SK-N-SH treated with all-trans-retinoic acid at 6 μM for 48 hours (cell line): ENCODE measurements at regions not wholly inside any gene's neighbourhood (a gene's known extent, or its start where the extent isn't known, plus 50 kb on each side); places are given as distances from the start of the nearest gene placed in this dataset.

Experiments
- ATAC-seq: fragments of 200-7000 bp; cut with Tn5 transposase; 3 replicates; pipeline ENCODE4 v1.9.1; 2020; ENCODE audit warnings: mild to moderate bottlenecking, moderate library complexity
- ARNTL ChIP-seq: fragments of 450-650 bp; formaldehyde crosslinking; IDR thresholded peaks from 2 replicates; pipeline ENCODE4 v1.5.0; 2020; ENCODE audit warnings: low read depth, mild to moderate bottlenecking, moderate library complexity, borderline replicate concordance
- BACH2 ChIP-seq: fragments of 250-450 bp; sonication (Bioruptor Pico); IDR thresholded peaks from 2 replicates; pipeline ENCODE4 v1.9.0; 2021; ENCODE audit warnings: mild to moderate bottlenecking, borderline replicate concordance
- CSDC2 ChIP-seq: fragments of 250-450 bp; sonication (Bioruptor Pico); IDR thresholded peaks from 2 replicates; pipeline ENCODE4 v1.5.0; 2020; ENCODE audit warnings: mild to moderate bottlenecking, moderate library complexity
- ESRRG ChIP-seq: fragments of 250-450 bp; sonication (Bioruptor Pico); IDR thresholded peaks from 2 replicates; pipeline ENCODE4 v1.6.1; 2021; ENCODE audit warnings: mild to moderate bottlenecking
- GLIS3 ChIP-seq: fragments of 250-450 bp; sonication (Bioruptor Pico); IDR thresholded peaks from 2 replicates; pipeline ENCODE4 v1.5.0; 2020; ENCODE audit warnings: mild to moderate bottlenecking, moderate library complexity
- ISL1 ChIP-seq: fragments of 250-450 bp; sonication (Bioruptor Pico); IDR thresholded peaks from 2 replicates; pipeline ENCODE4 v2.1.2; 2022; ENCODE audit warnings: mild to moderate bottlenecking, moderate library complexity
- OSR1 ChIP-seq: fragments of 250-450 bp; sonication (Bioruptor Pico); IDR thresholded peaks from 2 replicates; pipeline ENCODE4 v1.8.0; 2022; ENCODE audit warnings: moderate library complexity, mild to moderate bottlenecking, inconsistent platforms
- RARB ChIP-seq: fragments of 250-450 bp; sonication (Bioruptor Pico); IDR thresholded peaks from 2 replicates; pipeline ENCODE4 v1.8.0; 2021; ENCODE audit warnings: mild to moderate bottlenecking, moderate library complexity
- SNAI2 ChIP-seq: fragments of 250-450 bp; sonication (Bioruptor Pico); IDR thresholded peaks from 2 replicates; pipeline ENCODE4 v1.5.0; 2020; ENCODE audit warnings: mild to moderate bottlenecking, moderate library complexity
- TCF4 ChIP-seq: fragments of 250-450 bp; sonication (Bioruptor Pico); IDR thresholded peaks from 2 replicates; pipeline ENCODE4 v1.8.0; 2021; ENCODE audit warnings: mild to moderate bottlenecking, moderate library complexity, borderline replicate concordance
- TOX ChIP-seq: fragments of 250-450 bp; sonication (Bioruptor Pico); IDR thresholded peaks from 2 replicates; pipeline ENCODE4 v1.8.0; 2021; ENCODE audit warnings: mild to moderate bottlenecking, moderate library complexity, borderline replicate concordance
- ZC3H10 ChIP-seq: fragments of 250-450 bp; sonication (Bioruptor Pico); IDR thresholded peaks from 2 replicates; pipeline ENCODE4 v1.5.1; 2021; ENCODE audit warnings: mild to moderate bottlenecking, moderate library complexity
- ZFP3 ChIP-seq: fragments of 250-450 bp; sonication (Bioruptor Pico); IDR thresholded peaks from 2 replicates; pipeline ENCODE4 v1.5.0; 2020; ENCODE audit warnings: mild to moderate bottlenecking, moderate library complexity
- ZFP30 ChIP-seq: fragments of 450-650 bp; formaldehyde crosslinking; IDR thresholded peaks from 2 replicates; pipeline ENCODE4 v1.5.0; 2022; ENCODE audit warnings: mild to moderate bottlenecking, moderate library complexity
- ZNF565 ChIP-seq: fragments of 450-650 bp; formaldehyde crosslinking; conservative IDR thresholded peaks from 2 replicates; pipeline ENCODE4 v1.5.0; 2020; ENCODE audit warnings: low read depth, mild to moderate bottlenecking, moderate library complexity
- ZNF70 ChIP-seq: fragments of 450-650 bp; formaldehyde crosslinking; IDR thresholded peaks from 2 replicates; pipeline ENCODE4 v1.5.0; 2020; ENCODE audit warnings: mild to moderate bottlenecking, moderate library complexity
- ZNF8 ChIP-seq: fragments of 450-650 bp; formaldehyde crosslinking; IDR thresholded peaks from 2 replicates; pipeline ENCODE4 v1.5.0; 2020; ENCODE audit warnings: mild to moderate bottlenecking, moderate library complexity
- TF ChIP-seq, protein P1 (sequence below): fragments of 250-450 bp; sonication (Bioruptor Pico); IDR thresholded peaks from 2 replicates; pipeline ENCODE4 v1.8.0; 2020; ENCODE audit warnings: mild to moderate bottlenecking, moderate library complexity, borderline replicate concordance
- TF ChIP-seq, protein P2 (sequence below): fragments of 250-450 bp; sonication (Bioruptor Pico); IDR thresholded peaks from 2 replicates; pipeline ENCODE4 v1.8.0; 2021; ENCODE audit warnings: low read depth, mild to moderate bottlenecking, moderate library complexity, borderline replicate concordance
- TF ChIP-seq, protein P3 (sequence below): fragments of 250-450 bp; sonication (Bioruptor Pico); IDR thresholded peaks from 2 replicates; pipeline ENCODE4 v1.5.0; 2020; ENCODE audit warnings: mild to moderate bottlenecking, moderate library complexity
- TF ChIP-seq, protein P4 (sequence below): fragments of 250-450 bp; sonication (Bioruptor Pico); IDR thresholded peaks from 2 replicates; pipeline ENCODE4 v1.5.1; 2020; ENCODE audit warnings: low read depth, mild to moderate bottlenecking, moderate library complexity

DNA sequence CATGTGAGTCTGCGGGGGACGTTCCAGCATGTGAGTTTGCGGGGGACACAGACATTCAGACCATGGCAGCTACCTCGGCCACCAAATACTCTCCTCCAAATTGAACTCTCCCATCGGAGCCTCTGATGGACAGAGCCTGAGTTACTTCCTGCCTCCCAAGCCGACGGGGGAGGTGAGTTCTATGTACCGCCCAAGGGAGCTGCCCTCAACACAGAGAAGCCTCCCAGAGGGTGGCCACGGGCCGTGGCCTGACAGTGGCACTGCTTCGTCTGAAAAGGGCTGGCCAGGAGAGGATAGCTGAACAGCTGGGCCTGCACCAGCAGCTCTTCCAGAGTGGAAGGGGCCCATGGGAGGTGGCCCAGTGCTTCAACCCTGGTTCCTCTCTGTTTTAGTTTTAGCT lies 274.5 kb upstream of the PPP2R2D start:
- no peak for ATAC-seq
- TF ChIP-seq ESRRG (CRISPR knock-in tag) (no peak), ZNF565 (CRISPR knock-in tag) (no peak), ISL1 (CRISPR knock-in tag) (no peak), ZFP30 (CRISPR knock-in tag) (no peak), RARB (no peak), CSDC2 (no peak)
- TF ChIP-seq, protein P1, sequence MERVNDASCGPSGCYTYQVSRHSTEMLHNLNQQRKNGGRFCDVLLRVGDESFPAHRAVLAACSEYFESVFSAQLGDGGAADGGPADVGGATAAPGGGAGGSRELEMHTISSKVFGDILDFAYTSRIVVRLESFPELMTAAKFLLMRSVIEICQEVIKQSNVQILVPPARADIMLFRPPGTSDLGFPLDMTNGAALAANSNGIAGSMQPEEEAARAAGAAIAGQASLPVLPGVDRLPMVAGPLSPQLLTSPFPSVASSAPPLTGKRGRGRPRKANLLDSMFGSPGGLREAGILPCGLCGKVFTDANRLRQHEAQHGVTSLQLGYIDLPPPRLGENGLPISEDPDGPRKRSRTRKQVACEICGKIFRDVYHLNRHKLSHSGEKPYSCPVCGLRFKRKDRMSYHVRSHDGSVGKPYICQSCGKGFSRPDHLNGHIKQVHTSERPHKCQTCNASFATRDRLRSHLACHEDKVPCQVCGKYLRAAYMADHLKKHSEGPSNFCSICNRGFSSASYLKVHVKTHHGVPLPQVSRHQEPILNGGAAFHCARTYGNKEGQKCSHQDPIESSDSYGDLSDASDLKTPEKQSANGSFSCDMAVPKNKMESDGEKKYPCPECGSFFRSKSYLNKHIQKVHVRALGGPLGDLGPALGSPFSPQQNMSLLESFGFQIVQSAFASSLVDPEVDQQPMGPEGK (CRISPR knock-in tag), result no peak
- TF ChIP-seq, protein P2, sequence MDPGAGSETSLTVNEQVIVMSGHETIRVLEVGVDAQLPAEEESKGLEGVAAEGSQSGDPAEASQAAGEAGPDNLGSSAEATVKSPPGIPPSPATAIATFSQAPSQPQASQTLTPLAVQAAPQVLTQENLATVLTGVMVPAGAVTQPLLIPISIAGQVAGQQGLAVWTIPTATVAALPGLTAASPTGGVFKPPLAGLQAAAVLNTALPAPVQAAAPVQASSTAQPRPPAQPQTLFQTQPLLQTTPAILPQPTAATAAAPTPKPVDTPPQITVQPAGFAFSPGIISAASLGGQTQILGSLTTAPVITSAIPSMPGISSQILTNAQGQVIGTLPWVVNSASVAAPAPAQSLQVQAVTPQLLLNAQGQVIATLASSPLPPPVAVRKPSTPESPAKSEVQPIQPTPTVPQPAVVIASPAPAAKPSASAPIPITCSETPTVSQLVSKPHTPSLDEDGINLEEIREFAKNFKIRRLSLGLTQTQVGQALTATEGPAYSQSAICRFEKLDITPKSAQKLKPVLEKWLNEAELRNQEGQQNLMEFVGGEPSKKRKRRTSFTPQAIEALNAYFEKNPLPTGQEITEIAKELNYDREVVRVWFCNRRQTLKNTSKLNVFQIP (CRISPR knock-in tag), result no peak
- TF ChIP-seq, protein P3, sequence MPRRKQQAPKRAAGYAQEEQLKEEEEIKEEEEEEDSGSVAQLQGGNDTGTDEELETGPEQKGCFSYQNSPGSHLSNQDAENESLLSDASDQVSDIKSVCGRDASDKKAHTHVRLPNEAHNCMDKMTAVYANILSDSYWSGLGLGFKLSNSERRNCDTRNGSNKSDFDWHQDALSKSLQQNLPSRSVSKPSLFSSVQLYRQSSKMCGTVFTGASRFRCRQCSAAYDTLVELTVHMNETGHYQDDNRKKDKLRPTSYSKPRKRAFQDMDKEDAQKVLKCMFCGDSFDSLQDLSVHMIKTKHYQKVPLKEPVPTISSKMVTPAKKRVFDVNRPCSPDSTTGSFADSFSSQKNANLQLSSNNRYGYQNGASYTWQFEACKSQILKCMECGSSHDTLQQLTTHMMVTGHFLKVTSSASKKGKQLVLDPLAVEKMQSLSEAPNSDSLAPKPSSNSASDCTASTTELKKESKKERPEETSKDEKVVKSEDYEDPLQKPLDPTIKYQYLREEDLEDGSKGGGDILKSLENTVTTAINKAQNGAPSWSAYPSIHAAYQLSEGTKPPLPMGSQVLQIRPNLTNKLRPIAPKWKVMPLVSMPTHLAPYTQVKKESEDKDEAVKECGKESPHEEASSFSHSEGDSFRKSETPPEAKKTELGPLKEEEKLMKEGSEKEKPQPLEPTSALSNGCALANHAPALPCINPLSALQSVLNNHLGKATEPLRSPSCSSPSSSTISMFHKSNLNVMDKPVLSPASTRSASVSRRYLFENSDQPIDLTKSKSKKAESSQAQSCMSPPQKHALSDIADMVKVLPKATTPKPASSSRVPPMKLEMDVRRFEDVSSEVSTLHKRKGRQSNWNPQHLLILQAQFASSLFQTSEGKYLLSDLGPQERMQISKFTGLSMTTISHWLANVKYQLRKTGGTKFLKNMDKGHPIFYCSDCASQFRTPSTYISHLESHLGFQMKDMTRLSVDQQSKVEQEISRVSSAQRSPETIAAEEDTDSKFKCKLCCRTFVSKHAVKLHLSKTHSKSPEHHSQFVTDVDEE, result no peak

DNA sequence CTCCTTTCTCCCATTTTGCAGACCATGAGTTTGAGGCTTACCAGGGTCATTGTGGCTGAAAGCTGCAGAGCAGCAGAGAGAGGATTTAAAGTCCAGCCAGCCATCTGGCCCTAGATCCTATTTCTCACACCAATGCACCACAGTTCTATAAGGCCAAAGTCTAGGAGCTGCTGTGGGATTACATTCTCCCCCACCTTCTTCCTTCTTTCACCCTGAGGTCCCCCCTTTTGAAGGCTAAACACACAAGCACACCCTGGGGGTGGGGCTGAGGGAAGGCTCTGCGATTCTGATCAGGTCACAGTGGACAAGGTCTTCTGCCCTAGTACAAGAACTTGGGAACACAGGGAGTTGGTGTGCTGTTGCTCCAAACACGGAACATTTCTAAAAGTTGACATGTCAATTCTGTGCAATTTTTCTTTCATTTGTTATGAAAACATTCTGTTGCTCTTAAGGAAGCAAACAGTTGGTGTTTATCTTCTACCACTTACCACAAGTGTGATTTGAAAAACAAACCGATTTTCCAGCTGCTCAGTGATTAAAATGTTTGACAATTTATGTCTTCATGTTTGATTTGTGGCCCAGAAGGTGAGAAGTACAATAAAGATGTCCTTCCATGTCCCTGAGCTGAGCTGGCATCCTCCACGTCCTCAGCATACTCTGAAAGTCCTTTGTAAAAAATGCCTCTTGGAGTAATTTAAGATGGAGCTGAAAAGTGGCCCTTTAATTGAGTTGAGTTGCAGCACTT lies 271.6 kb upstream of the PPP2R2D start:
- ATAC-seq, result no peak
- no peak for TF ChIP-seq ESRRG (CRISPR knock-in tag)
- no peak for TF ChIP-seq CSDC2
- no peak for TF ChIP-seq BACH2 (CRISPR knock-in tag)
- TF ChIP-seq ISL1 (CRISPR knock-in tag), result no peak
- no peak for TF ChIP-seq SNAI2 (CRISPR knock-in tag)
- no peak for TF ChIP-seq ZC3H10
- TF ChIP-seq ZNF565 (CRISPR knock-in tag), result no peak
- TF ChIP-seq, protein P4, sequence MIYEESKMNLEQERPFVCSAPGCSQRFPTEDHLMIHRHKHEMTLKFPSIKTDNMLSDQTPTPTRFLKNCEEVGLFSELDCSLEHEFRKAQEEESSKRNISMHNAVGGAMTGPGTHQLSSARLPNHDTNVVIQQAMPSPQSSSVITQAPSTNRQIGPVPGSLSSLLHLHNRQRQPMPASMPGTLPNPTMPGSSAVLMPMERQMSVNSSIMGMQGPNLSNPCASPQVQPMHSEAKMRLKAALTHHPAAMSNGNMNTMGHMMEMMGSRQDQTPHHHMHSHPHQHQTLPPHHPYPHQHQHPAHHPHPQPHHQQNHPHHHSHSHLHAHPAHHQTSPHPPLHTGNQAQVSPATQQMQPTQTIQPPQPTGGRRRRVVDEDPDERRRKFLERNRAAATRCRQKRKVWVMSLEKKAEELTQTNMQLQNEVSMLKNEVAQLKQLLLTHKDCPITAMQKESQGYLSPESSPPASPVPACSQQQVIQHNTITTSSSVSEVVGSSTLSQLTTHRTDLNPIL (CRISPR knock-in tag), result no peak
- TF ChIP-seq TCF4 (CRISPR knock-in tag), result no peak
- no peak for TF ChIP-seq ARNTL

DNA sequence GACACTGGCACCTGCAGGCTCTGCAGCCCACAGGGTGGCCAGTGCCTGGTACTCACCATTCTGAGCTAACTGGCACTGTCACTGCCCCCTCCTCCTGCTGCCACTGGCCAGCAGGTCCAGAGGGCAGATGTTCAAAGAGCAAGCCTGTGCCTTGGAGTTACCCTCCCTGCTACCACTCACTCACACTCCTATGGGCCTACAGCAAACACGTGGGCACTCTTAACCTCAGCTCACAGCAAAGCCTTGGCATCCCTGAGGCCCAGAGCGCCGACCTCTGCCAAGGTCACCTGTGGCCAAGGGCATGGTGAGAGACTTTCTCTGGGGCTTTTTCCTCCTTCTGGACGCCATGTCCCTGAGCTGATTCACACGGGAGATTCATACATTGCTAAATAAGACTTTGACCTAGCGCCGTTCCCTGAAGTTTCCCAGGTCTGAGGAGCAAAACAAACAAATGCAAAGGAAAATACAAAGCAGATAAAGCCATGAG lies 270.0 kb upstream of the PPP2R2D start:
- no peak for ATAC-seq
- TF ChIP-seq ZNF70 (CRISPR knock-in tag) (no peak), TCF4 (CRISPR knock-in tag) (no peak), ESRRG (CRISPR knock-in tag) (no peak), CSDC2 (no peak), ZFP30 (CRISPR knock-in tag) (no peak), ISL1 (CRISPR knock-in tag) (no peak), GLIS3 (CRISPR knock-in tag) (no peak), TOX (CRISPR knock-in tag) (no peak), ZC3H10 (no peak), ZFP3 (CRISPR knock-in tag) (no peak), SNAI2 (CRISPR knock-in tag) (no peak), OSR1 (CRISPR knock-in tag) (no peak), ZNF8 (CRISPR knock-in tag) (no peak), BACH2 (CRISPR knock-in tag) (no peak), ARNTL (no peak)
- TF ChIP-seq, protein P2 (CRISPR knock-in tag), result no peak
- TF ChIP-seq, protein P3, result no peak
- TF ChIP-seq, protein P1 (CRISPR knock-in tag), result no peak
- TF ChIP-seq, all 23 proteins: peak for 0
